SK-N-MC (cell line): ENCODE measurements at regions not wholly inside any gene's neighbourhood (a gene's known extent, or its start where the extent isn't known, plus 50 kb on each side); places are given as distances from the start of the nearest gene placed in this dataset.
"Not testable (repeated sequence)": the region's sequence is repeated elsewhere in the genome, so short reads cannot be mapped to it uniquely, and the experiment has no call there.

ENCODE experiments used
- EZH2 ChIP-seq: fragments of 200-600 bp; sonication (generic); IDR thresholded peaks from one replicate; pipeline ENCODE4 v1.6.1; 2017; ENCODE audit warnings: antibody characterized with exemption
- FOXP2 ChIP-seq: optimal IDR thresholded peaks from 2 replicates; pipeline ENCODE3; 2011; ENCODE audit warnings: mild to moderate bottlenecking, moderate library complexity; ENCODE audit not compliant: insufficient read depth; ENCODE audit errors: extremely low read length, control extremely low read depth

DNA sequence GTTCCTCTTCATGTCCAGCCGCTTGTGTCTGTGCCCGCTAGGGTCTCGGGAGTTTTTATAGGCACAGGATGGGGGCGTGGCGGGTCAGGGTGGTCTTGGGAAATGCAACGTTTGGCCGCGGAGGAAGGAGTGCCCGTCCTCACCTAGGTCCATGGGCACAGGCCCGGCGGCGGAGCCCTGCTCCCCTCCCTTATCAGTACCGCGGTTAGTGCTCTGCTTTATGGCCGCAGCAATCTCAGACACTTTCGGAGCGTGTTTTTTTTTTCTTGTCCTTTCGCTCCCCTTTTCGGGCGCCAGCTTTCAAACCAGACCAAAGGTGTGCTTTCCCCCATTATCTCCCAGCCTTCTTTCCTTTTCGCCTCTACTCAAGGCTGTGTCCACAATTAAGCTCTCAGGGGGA lies 503.9 kb downstream of the PRIM2 start:
- not testable (repeated sequence) for TF ChIP-seq EZH2, FOXP2
